Right ventricle myocardium superior (tissue), 1 donor: ENCODE measurements at regions not wholly inside any gene's neighbourhood (a gene's known extent, or its start where the extent isn't known, plus 50 kb on each side); places are given as distances from the start of the nearest gene placed in this dataset.
"Not testable (repeated sequence)": the region's sequence is repeated elsewhere in the genome, so short reads cannot be mapped to it uniquely, and the experiment has no call there.

ENCODE experiments used
- ATAC-seq: fragments of 200-7000 bp; cut with Tn5 transposase; one replicate; pipeline ENCODE4 v1.9.1; 2020; ENCODE audit warnings: mild to moderate bottlenecking; ENCODE audit not compliant: poor library complexity
- DNase-seq: peaks from one replicate; pipeline ENCODE4 v3.0.0-alpha.2; 2020
- intact Hi-C: fragments of 100-400 bp; cut with DNase I; formaldehyde crosslinking; loops from one replicate; pipeline ENCODE4 v1.11.2; 2022
- donor health status: DM: no; HTN: yes; CAD: no; lungs with severe emphysema.

GRCh38 chr12:20006871-20007730 is 361.2 kb upstream of the PDE3A start:
- ATAC-seq (no peak), DNase-seq (no peak)
- intact Hi-C loops: loop anchor here (10.0 kb wide), 1 partner anchor 268 kb away; no protein-coding TSS in a partner anchor

GRCh38 chr12:20009965-20010364 is 358.4 kb upstream of the PDE3A start:
- intact Hi-C loops: loop anchor here (10.0 kb wide), 1 partner anchor 265 kb away; no protein-coding TSS in a partner anchor
- not testable (repeated sequence) for DNase-seq, ATAC-seq

- intact Hi-C loops: no loop called here
- no peak for DNase-seq
- ATAC-seq: peak; percentile 80
Observed at GRCh38 chr12:20011200-20011599, 357.1 kb upstream of the PDE3A start.

DNA sequence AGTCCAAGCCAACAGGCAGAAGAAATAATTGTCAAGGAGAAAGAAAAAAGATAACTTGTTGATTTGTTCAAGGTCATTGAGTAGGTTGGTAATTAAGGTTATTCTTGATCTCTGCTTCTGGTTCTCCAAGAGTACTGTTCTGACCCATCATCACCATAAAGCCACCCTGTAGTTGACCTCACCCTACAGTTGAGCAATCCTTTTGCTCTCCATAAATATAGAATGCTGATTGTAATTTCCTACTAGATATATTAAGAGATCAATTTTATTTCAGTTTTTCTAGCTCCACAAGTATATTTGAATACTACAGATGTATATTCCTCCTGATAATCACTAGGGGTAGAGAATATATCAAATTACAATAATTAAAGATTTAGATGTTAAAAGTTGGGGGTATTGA is 350.5 kb upstream of the PDE3A start:
- intact Hi-C loops: no loop called here
- ATAC-seq (no peak), DNase-seq (no peak)

- ATAC-seq: no peak
- DNase-seq: no peak
- intact Hi-C loops: no loop called here
Observed at GRCh38 chr12:20018406-20018805, 349.9 kb upstream of the PDE3A start.

DNA sequence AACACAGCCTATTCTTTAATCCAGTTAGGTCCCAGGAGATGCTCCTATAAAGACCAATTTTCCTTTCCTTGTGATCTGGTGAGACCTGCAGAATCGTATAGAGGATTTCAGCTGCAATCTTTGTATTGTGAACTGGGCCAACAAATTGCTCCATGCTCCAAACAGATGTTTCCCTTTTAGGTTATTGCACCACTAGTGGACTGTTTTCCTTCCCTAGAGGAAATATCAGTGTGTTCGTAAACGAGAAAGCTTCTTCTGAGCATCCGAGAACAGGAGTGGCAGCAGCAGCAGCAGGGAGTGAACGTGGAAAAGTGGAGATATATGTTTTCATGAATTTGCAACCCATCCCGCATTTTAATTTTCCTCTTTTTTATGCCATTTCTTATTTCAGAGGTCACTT is 344.1 kb upstream of the PDE3A start:
- DNase-seq (no peak), ATAC-seq (peak; percentile 82)
- intact Hi-C loops: no loop called here

- DNase-seq (no peak), ATAC-seq (no peak)
- intact Hi-C loops: no loop called here
Observed at GRCh38 chr12:20028033-20028432, 340.3 kb upstream of the PDE3A start.

DNA sequence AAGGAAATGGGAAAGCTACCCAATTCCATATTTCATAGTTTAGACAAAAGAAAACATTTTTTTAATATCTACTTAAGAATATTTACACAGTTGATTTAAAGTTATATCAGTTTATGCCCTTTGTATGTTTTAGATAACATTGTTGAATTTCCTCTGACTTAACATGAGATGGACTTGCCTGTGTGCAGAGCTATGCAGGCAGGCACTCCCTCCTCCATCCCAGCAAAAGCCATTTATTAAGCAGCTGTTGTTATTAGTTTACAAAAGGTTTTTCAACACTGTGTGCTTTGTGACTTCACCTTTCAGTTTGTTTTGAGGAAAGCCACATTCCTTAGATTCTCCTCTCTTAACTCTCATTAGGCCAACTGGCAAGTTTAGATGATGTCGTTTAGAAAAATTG is 337.5 kb upstream of the PDE3A start:
- no peak for ATAC-seq
- intact Hi-C loops: no loop called here
- no peak for DNase-seq

- intact Hi-C loops: no loop called here
- ATAC-seq (peak; percentile 16), DNase-seq (no peak)
Observed at GRCh38 chr12:20039562-20039961, 328.8 kb upstream of the PDE3A start.

- DNase-seq (no peak), ATAC-seq (peak; percentile 51)
- intact Hi-C loops: no loop called here
Observed at GRCh38 chr12:20040184-20040583, 328.2 kb upstream of the PDE3A start.

GRCh38 chr12:20040831-20041230 is 327.5 kb upstream of the PDE3A start:
- ATAC-seq (peak; percentile 86), DNase-seq (peak; percentile 52)
- intact Hi-C loops: no loop called here

GRCh38 chr12:20044351-20044750 is 324.0 kb upstream of the PDE3A start:
- intact Hi-C loops: no loop called here
- DNase-seq (no peak), ATAC-seq (peak; percentile 50)

DNA sequence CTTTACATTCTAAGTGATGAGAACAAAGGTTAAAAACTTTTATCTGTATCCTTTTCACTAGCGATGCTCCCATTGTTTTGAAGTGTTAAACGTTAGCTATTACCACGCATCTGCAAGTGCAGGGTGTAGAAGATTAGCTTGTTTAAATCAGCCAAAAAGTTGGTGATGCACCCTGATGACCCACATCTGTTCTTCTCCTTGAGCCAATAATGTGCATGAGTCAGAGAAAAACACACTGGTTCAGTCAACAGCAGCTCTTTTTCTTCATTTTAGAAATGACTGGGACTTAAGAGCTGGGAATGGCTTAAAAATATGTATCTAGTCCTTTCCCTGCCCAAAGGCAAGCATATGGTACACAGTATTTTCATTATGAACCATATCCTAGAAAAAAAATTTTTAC is 323.5 kb upstream of the PDE3A start:
- peak; percentile 82 for ATAC-seq

DNA sequence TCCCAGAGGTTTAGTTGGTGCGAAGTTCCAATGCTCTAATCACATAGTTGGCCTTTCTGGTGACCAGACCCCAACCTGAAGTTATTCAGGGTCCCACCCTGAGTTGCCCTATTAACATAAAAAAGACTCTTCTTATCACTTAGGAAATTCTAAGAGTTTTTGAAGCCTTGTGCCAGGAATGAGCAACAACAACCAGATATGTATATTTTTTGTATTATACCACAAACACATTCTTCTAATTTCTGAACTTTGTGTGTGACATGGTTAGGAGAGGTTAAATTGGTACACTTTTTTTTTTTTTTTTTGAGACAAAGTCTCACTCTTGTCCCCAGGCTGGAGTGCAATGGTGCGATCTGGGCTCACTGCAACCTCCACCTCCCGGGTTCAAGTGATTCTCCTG is 320.4 kb upstream of the PDE3A start:
- DNase-seq (no peak), ATAC-seq (no peak)
- intact Hi-C loops: no loop called here

More for the DNA sequence above, 323.5 kb upstream of the PDE3A start:
- intact Hi-C loops: no loop called here
- no peak for DNase-seq

DNA sequence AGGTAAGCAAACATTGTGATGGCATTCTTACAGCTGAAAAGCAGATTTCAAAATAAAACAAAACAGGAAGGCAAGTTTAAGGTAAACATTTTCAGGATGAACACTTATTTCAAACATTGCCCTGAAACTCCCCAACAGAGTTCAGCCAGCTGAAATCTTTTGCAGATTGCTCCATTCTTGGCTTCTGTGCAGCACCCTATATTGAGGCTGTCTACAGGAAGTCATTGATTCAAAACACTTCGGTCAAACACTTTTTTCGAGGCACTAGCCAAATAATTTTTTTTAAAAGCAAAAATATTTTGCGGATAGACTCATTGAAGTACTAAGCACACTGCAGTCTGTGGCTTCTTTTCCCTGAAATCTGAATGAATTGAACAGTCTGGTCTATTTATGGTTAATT is 318.1 kb upstream of the PDE3A start:
- intact Hi-C loops: no loop called here
- DNase-seq: no peak
- peak; percentile 31 for ATAC-seq

DNA sequence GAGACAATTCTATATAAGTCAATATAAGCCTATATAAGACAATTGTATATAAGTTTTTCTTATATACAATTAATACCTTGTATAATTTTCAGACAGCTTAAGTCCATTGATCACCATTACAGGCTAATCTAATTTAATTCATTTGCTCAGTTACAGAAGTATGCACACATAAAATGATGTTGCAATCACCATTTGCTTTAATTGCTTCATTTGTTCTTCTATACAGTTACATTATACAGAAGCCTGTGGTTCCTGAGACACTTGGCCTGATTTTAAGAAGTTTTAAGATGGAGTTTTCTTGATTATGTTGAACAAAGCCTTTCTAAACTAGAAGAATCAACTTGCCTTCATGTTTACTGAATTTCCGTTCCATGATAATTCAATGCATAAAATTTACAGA is 314.6 kb upstream of the PDE3A start:
- DNase-seq (no peak), ATAC-seq (no peak)
- intact Hi-C loops: no loop called here

DNA sequence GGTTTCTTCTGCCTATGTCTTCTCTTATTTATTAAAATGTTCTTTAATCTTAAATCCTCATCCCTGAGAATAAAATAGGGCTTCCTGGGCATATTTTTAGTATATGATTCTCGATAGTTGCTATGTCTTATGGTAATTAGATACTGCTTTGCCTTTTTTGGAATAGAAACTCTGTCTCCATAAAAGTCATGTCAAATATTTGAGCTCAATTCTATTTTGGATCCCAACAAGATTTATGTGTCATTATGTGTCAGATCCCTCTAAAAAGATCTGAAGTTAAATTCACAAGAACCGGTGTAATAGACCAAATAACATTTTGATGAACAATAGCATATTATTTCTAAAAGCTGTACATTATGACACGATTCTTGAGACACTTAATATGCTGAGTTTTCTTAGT is 312.5 kb upstream of the PDE3A start:
- no peak for DNase-seq
- no peak for ATAC-seq
- intact Hi-C loops: no loop called here

DNA sequence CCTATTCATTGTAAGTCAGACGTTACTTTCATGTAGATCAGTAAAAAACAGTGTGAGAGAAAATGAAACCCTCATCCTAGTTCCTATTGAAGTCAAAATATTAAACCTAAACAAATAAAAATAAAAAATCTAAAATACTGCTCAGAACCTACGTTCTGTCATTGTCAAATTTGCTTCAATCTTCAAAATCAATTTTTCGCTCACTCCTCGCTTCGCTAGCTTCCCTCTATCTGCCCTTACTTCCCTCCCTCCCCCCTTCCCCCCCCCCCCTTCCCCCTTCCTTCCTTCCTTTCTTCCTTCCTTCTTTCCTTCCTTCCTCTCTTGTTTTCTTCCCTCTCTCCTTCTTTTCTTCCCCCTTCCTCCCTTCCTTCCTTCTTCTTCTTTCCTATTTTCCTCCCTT is 310.9 kb upstream of the PDE3A start:
- ATAC-seq: no peak
- no peak for DNase-seq
- intact Hi-C loops: no loop called here

DNA sequence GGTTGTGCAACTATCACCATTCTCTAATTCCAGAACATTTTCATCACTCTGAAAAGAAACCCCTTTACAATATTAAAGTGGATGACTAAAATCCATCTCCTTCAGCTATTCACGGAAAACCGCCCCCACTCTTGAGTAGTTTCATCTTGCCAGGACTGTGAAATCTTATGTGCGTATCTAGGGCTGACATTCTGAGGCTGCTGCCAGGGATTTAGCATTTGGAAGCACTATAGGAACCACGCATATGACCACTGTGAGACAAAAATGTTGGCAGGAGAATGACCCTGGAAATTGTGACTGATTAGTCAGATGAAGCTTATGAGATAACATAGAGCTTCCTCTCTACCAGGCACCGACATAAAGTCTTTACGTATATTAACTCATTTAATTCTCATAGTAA is 305.2 kb upstream of the PDE3A start:
- intact Hi-C loops: no loop called here
- DNase-seq (no peak), ATAC-seq (no peak)

DNA sequence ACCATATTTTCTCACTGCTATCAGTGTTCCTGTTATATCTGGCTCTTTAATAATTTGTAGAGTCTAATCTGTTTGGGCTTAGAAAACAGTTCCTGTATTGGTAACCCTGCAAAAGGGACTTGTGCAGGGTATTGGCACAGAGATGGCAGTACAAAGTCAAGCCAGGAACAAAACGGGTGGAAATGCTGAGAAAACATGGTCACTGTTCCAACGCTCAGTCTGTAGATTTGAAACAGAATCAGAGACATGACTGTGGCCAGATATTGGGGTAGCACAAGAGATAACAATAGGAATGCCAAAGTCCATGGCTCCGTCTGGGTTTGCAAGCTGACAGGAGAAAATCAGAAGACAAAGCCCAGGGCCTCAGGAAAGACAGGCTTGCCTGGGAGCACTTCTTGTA is 290.7 kb upstream of the PDE3A start:
- DNase-seq (no peak), ATAC-seq (peak; percentile 61)
- intact Hi-C loops: no loop called here

DNA sequence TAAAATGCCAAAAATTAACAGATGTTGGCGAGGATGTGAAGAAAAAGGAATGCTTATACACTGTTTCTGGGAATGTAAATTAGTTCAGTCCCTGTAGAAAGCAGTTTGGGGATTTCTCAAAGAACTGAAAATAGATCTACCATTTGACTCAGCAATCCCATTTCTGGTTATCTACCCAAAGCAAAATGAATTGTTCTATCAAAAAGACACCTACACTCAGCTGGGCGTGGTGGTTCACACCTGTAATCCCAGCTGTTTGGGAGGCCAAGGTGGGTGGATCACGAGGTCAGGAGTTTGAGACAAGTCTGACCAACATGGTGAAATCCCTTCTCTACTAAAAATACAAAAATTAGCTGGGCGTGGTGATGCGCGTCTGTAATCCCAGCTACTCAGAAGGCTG is 279.3 kb upstream of the PDE3A start:
- intact Hi-C loops: no loop called here
- no peak for ATAC-seq
- no peak for DNase-seq
